ENCODE measurements at regions not wholly inside any gene's neighbourhood (a gene's known extent, or its start where the extent isn't known, plus 50 kb on each side); places are given as distances from the start of the nearest gene placed in this dataset.

DNA sequence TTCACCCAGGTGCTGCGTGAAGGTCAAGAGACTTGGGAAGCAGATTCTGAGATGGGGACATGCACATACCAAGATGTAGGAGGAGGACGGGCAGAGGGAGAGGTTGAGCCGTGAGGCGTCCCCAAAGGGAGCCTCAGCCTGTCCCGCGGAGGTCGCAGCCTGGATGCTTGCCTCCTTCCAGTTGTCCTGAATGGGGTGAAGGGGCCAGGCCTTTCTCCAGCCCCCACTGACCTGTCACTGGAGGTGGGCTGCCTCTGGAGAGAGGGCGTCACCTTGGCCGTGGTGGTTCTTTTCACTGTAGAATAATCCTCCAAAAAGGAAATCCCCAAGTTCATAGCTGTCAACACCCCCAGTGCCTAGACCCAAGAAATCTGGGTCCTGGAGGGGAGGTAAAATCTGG lies 283.0 kb upstream of the VSTM2A start:
- Histone ChIP-seq H3K27ac (ENCODE audit: low read depth, low read length) (no peak overlapping the region), H3K9ac (ENCODE audit: extremely low read depth, low read length, poor library complexity, severe bottlenecking) (no peak overlapping the region), H3K9me3 (ENCODE audit: control insufficient read depth, low read length) (no peaks in the 10 kb centered on the region), H3K4me3 (ENCODE audit: low read length) (no peak overlapping the region), H3K4me1 (ENCODE audit: control insufficient read depth, insufficient read depth, low read length) (no peaks in the 10 kb centered on the region), H3K27me3 (ENCODE audit: control insufficient read depth, insufficient read depth, low read length, poor library complexity, severe bottlenecking) (no peaks in the 10 kb centered on the region), H3K36me3 (ENCODE audit: control insufficient read depth, insufficient read depth, low read length) (no peaks in the 10 kb centered on the region)
- TF ChIP-seq, protein P1, sequence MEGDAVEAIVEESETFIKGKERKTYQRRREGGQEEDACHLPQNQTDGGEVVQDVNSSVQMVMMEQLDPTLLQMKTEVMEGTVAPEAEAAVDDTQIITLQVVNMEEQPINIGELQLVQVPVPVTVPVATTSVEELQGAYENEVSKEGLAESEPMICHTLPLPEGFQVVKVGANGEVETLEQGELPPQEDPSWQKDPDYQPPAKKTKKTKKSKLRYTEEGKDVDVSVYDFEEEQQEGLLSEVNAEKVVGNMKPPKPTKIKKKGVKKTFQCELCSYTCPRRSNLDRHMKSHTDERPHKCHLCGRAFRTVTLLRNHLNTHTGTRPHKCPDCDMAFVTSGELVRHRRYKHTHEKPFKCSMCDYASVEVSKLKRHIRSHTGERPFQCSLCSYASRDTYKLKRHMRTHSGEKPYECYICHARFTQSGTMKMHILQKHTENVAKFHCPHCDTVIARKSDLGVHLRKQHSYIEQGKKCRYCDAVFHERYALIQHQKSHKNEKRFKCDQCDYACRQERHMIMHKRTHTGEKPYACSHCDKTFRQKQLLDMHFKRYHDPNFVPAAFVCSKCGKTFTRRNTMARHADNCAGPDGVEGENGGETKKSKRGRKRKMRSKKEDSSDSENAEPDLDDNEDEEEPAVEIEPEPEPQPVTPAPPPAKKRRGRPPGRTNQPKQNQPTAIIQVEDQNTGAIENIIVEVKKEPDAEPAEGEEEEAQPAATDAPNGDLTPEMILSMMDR (conservative IDR thresholded peaks at IDR 0.05): no peak
- no peaks in the 10 kb centered on the region for H3K36me3 Mint-ChIP-seq (ENCODE audit: low read depth)
- DNase-seq: no peak
- WGBS, 2 experiments (ENCODE audit: insufficient coverage in 1 of 2, insufficient read length in 1 of 2): 94 to 100% methylated on average over 5 to 9 of the region's 9 CpGs
- no peak overlapping the region for H3K4me3 Mint-ChIP-seq
- H3K27ac Mint-ChIP-seq: no peak overlapping the region
- no peaks in the 10 kb centered on the region for H3K4me1 Mint-ChIP-seq
- no peaks in the 10 kb centered on the region for H3K9me3 Mint-ChIP-seq
- no peaks in the 10 kb centered on the region for H3K27me3 Mint-ChIP-seq (ENCODE audit: insufficient read depth)

DNA sequence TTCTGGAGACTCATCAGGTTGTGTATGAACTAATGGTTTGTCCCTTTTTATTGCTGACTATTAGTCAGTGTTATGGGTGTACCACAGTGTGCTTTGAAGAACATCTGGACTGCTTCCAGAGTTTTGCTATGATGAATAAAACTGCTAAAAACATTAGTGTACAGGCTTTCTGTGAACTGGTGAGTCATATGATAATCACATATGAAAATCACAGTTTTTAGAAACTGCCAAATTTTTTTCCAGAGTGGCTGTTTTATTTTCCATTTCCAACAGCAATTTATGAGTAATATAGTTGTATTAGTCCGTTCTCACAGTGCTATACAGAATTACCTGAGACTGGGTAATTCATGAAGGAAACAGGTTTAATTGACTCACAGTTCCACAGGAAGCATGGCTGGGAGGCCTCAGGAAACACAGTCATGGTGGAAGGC lies 281.2 kb upstream of the VSTM2A start:
- 80 to 100% methylated on average over 1 of the region's 1 CpG for WGBS, 2 experiments (ENCODE audit: insufficient coverage in 1 of 2, insufficient read length in 1 of 2)
- H3K4me3 ChIP-seq (ENCODE audit: low read length): no peak overlapping the region

DNA sequence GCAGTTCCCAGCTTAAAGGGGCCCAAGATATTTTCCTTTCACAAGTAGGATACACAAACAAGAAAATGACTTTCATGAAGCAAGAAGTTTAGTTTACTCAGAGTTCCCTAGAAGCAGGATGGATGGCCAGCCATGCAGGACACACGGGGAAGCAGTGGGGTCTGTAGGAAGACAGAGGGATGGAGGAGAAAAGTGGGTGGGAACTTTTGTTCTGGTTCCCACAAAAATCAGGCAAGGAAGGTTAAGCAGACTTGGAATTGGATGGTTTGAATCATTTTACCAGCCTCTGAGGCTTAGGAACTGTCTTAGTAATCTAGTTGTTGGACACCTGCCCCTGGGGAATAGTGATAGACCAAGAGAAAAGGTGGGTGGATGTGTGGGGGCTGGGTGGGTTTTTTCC lies 263.3 kb upstream of the VSTM2A start:
- Histone ChIP-seq H3K9me3 (ENCODE audit: control insufficient read depth, low read length) (peaks cover 2% of the 10 kb centered on the region), H3K27ac (ENCODE audit: low read depth, low read length) (no peak overlapping the region), H3K9ac (ENCODE audit: extremely low read depth, low read length, poor library complexity, severe bottlenecking) (no peak overlapping the region), H3K4me3 (ENCODE audit: low read length) (no peak overlapping the region), H3K4me1 (ENCODE audit: control insufficient read depth, insufficient read depth, low read length) (no peaks in the 10 kb centered on the region), H3K27me3 (ENCODE audit: control insufficient read depth, insufficient read depth, low read length, poor library complexity, severe bottlenecking) (no peaks in the 10 kb centered on the region), H3K36me3 (ENCODE audit: control insufficient read depth, insufficient read depth, low read length) (no peaks in the 10 kb centered on the region)
- Mint-ChIP-seq H3K36me3 (ENCODE audit: low read depth) (no peaks in the 10 kb centered on the region), H3K27ac (no peak overlapping the region), H3K27me3 (ENCODE audit: insufficient read depth) (no peaks in the 10 kb centered on the region), H3K4me3 (no peak overlapping the region), H3K9me3 (peaks cover 4% of the 10 kb centered on the region), H3K4me1 (peaks cover 12% of the 10 kb centered on the region)
- 60 to 64% methylated on average over 1 of the region's 1 CpG for WGBS, 2 experiments (ENCODE audit: insufficient coverage in 1 of 2, insufficient read length in 1 of 2)
- TF ChIP-seq, protein P1 (conservative IDR thresholded peaks at IDR 0.05): no peak
- no peak for DNase-seq

More for the DNA sequence above, 281.2 kb upstream of the VSTM2A start:
- DNase-seq: no peak
- Mint-ChIP-seq H3K27ac (no peak overlapping the region), H3K4me3 (no peak overlapping the region), H3K27me3 (ENCODE audit: insufficient read depth) (no peaks in the 10 kb centered on the region), H3K4me1 (no peaks in the 10 kb centered on the region), H3K36me3 (ENCODE audit: low read depth) (no peaks in the 10 kb centered on the region), H3K9me3 (no peaks in the 10 kb centered on the region)
- Histone ChIP-seq H3K27ac (ENCODE audit: low read depth, low read length) (no peak overlapping the region), H3K9ac (ENCODE audit: extremely low read depth, low read length, poor library complexity, severe bottlenecking) (no peak overlapping the region), H3K9me3 (ENCODE audit: control insufficient read depth, low read length) (no peaks in the 10 kb centered on the region), H3K27me3 (ENCODE audit: control insufficient read depth, insufficient read depth, low read length, poor library complexity, severe bottlenecking) (no peaks in the 10 kb centered on the region), H3K4me1 (ENCODE audit: control insufficient read depth, insufficient read depth, low read length) (no peaks in the 10 kb centered on the region), H3K36me3 (ENCODE audit: control insufficient read depth, insufficient read depth, low read length) (no peaks in the 10 kb centered on the region)
- TF ChIP-seq, protein P1 (conservative IDR thresholded peaks at IDR 0.05): no peak

Data from endodermal cell (in vitro differentiated cells).